Motor neuron (in vitro differentiated cells): ENCODE measurements at regions not wholly inside any gene's neighbourhood (a gene's known extent, or its start where the extent isn't known, plus 50 kb on each side); places are given as distances from the start of the nearest gene placed in this dataset.
"Not testable (repeated sequence)": the region's sequence is repeated elsewhere in the genome, so short reads cannot be mapped to it uniquely, and the experiment has no call there.

Experiments
- ATAC-seq, 8 experiments: fragments of 200-7000 bp; cut with Tn5 transposase; replicated peaks in 6 of 8; 2 replicates each; pipeline ENCODE4 v1.8.0; 2021; ENCODE audit warnings: mild to moderate bottlenecking in 8 of 8, moderate library complexity in 8 of 8
- H3K27ac ChIP-seq, 2 donors: fragments of 250-450 bp; sonication (Bioruptor Pico); 2 replicates each; pipeline ENCODE4 v1.9.0; 2021; ENCODE audit warnings: antibody characterized with exemption in 2 of 2, mild to moderate bottlenecking in 2 of 2, moderate library complexity in 1 of 2
- H3K4me1 ChIP-seq, 2 donors: fragments of 250-450 bp; sonication (Bioruptor Pico); replicated peaks in 1 of 2; 2 replicates each; pipeline ENCODE4 v1.6.1; 2021; ENCODE audit warnings: antibody characterized with exemption in 2 of 2, mild to moderate bottlenecking in 2 of 2, moderate library complexity in 1 of 2
- H3K4me3 ChIP-seq, 5 donors: fragments of 250-450 bp; sonication (Bioruptor Pico); 2 replicates each; pipeline ENCODE4 v1.9.0; 2021; ENCODE audit warnings: antibody characterized with exemption in 5 of 5, mild to moderate bottlenecking in 5 of 5, moderate library complexity in 4 of 5
- whole genome bisulfite sequencing, 10 experiments: fragments of 450-650 bp; shearing (Covaris generic); methylation state at CpG; one replicate each; pipeline ENCODE4 v1.0.0; 2022; 5-methylcytosine and 5-hydroxymethylcytosine counted together
- in situ Hi-C, 9 experiments: fragments of 400-800 bp; cut with MboI; loops; one replicate each; pipeline ENCODE4 v1.15.0; 2021; ENCODE audit warnings: low sequenced_read_pairs in 9 of 9, low pct_unique_long_range_greater_than_20kb in 2 of 9; ENCODE audit not compliant: unreplicated experiment in 9 of 9

DNA sequence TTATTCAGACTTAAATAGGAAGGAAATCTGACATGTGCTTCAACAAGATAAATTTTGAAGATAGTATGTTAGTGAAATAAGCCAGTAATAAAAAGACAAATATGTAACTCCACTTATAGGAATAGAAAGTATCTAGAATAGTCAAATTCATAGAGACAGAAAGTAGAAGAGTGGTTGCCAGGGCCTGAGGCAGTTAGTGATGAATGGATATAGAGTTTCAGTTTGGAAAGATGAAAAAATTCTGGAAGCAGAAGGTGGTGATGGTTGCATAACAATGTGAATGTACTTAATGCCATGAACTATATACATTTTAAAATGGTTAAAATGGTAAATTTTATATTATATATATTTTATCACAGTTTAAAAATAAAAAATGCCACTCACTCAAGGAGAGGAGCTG, 54.3 kb downstream of the HAND2 start:
- Histone ChIP-seq H3K4me1 (no peaks in the 10 kb centered on the region), H3K27ac (no peak overlapping the region), H3K4me3 (no peak overlapping the region)
- in situ Hi-C loops: no loop called here
- peak in 1 of 8 experiments; percentile 29 for ATAC-seq

DNA sequence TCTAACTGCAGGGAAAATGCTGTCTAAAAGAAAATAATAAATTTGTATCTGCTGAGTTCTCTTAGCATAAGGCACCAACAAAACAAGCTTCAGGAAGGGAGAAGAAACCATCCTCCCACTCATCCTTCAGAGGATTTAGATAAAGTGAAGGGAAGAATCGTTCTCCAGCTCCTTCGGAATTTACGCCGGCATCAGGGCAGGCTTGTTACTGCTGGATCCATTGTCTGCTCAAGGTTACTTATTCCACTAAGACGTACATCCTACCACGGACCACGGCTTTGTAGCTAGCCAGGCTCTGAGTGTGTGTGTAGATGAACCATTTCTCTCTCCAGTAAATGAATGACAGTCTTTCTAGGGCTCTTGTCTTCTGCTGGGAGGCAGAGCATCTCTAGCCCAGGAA, 60.4 kb downstream of the HAND2 start:
- WGBS, 10 experiments: 75 to 100% (median 90%) methylated on average over 1 to 7 of the region's 7 CpGs; no CpG with 5 or more reads in 1 of the 10 experiments
- in situ Hi-C loops: no loop called here
- no peak overlapping the region for H3K27ac ChIP-seq
- ATAC-seq: no peak
- no peak overlapping the region for H3K4me3 ChIP-seq
- no peaks in the 10 kb centered on the region for H3K4me1 ChIP-seq

DNA sequence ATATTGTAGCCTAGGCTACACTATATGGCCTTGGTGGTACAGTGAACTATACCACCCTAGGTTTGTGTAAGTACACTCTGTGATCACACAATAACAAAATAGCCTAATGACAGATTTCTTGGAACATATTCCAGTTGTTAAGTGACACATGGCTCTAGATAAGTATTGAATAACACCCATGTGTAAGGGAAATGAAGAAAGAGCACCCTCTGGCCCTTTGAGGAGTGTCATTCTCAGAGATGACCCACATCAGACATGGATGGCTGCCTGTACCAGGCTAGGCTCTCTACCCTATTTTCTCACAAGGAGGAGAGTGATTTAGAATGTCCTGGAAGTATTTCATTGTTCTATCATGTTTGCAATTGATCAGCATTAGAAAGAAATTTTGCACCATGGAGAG, 61.7 kb downstream of the HAND2 start:
- in situ Hi-C loops: no loop called here
- Histone ChIP-seq H3K4me1 (no peaks in the 10 kb centered on the region), H3K27ac (no peak overlapping the region), H3K4me3 (no peak overlapping the region)
- no peak for ATAC-seq

- H3K27ac ChIP-seq: no peak overlapping the region
- H3K4me1 ChIP-seq: no peaks in the 10 kb centered on the region
- 15 to 100% (median 47%) methylated on average over 1 to 2 of the region's 2 CpGs; no CpG with 5 or more reads in 1 of the 10 experiments for WGBS, 10 experiments
- in situ Hi-C loops: no loop called here
- no peak for ATAC-seq
- H3K4me3 ChIP-seq: no peak overlapping the region
These were observed 63.9 kb downstream of the HAND2 start for GRCh38 chr4:173466101-173466500.

GRCh38 chr4:173464481-173464880, 65.5 kb downstream of the HAND2 start:
- ATAC-seq: no peak
- 75 to 100% (median 100%) methylated on average over 1 to 2 of the region's 2 CpGs; no CpG with 5 or more reads in 3 of the 10 experiments for WGBS, 10 experiments
- Histone ChIP-seq H3K4me1 (no peaks in the 10 kb centered on the region), H3K27ac (no peak overlapping the region), H3K4me3 (no peak overlapping the region)
- in situ Hi-C loops: no loop called here

DNA sequence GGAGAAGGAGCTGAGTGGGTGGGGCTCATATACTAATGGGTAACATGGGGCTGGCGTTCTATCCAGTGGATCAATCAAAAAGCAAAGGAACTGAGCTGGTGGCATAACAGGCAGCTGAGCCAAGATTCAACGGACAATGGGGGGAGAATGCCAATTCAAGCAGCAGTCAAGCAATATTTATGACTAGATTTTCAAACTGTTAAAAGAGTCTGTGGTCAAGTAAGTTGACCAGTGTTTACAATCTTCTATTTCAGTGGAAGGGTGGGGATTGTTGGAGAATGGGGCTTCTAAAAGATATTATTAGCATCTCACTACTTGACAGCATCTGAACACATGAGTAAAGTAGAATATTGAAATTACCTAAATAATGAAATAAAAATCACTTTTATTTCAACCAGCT, 64.9 kb upstream of the SCRG1 start:
- 17 to 100% (median 85%) methylated on average over 1 to 2 of the region's 2 CpGs; no CpG with 5 or more reads in 2 of the 10 experiments for WGBS, 10 experiments
- in situ Hi-C loops: no loop called here
- no peak overlapping the region for H3K4me3 ChIP-seq
- H3K27ac ChIP-seq: no peak overlapping the region
- no peaks in the 10 kb centered on the region for H3K4me1 ChIP-seq
- no peak for ATAC-seq

DNA sequence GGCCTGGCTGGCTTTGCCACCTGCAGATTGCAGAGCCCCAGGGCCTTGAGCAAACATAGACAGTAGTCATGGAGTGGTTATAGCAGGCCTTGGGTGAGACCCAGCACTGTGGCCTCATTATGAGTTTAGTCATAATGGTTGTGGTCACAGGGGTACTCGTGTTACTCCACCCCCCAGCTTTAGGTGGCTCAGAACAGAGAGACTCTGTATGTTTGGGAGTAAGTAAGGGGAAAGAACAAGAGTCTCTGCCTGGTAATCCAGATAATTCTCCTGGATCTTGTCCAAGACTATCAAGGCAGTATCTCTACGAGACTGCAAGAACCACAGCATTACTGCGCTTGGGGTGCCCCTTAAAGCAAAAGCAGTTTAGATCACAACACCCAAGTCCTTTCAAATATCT, 62.3 kb upstream of the SCRG1 start:
- Histone ChIP-seq H3K27ac (no peak overlapping the region), H3K4me1 (no peaks in the 10 kb centered on the region), H3K4me3 (no peak overlapping the region)
- in situ Hi-C loops: no loop called here
- no peak for ATAC-seq
- 53 to 100% (median 85%) methylated on average over 1 to 3 of the region's 3 CpGs; no CpG with 5 or more reads in 2 of the 10 experiments for WGBS, 10 experiments

DNA sequence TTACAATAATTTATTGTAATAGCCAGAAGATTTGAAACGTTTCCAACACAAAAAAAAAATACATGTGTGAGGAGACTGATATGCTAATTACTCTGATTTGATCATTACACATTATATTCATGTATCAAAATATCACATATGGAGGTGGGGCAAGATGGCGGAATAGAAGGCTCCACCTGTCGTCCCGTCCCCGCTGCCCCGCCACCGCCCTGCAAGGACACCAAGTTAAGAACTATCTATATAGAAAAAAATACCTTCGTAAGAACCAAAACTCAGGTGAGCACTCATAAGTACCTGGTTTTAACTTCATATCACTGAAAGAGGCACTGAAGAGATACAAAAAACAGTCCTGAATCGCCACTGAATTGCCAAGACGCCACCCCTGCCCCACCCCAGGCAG, 60.9 kb upstream of the SCRG1 start:
- Histone ChIP-seq H3K27ac (no peak overlapping the region), H3K4me3 (no peak overlapping the region), H3K4me1 (no peaks in the 10 kb centered on the region)
- 17 to 93% (median 84%) methylated on average over 1 to 8 of the region's 10 CpGs; no CpG with 5 or more reads in 1 of the 10 experiments for WGBS, 10 experiments
- in situ Hi-C loops: no loop called here
- ATAC-seq: no peak

DNA sequence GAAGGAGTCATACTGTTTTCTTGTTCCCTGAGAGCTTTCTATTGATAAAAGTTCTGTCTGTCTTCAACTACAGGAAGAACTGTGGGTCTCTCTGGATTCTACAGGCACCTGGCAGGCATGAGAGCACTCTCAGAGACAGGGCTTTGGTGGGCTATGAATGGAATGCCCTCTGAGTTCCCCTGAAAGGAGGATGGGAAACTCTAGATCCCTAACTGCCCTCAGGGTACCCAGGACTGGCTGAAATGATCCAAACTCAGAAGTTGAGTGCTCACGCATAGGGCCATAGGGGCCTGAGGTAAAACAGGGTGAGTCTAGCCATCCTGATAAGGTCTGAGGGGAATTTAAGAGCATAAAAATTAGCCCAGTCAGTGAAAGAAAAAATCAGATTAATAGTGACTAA, 59.0 kb upstream of the SCRG1 start:
- no peak overlapping the region for H3K27ac ChIP-seq
- no peaks in the 10 kb centered on the region for H3K4me1 ChIP-seq
- in situ Hi-C loops: no loop called here
- WGBS, 10 experiments: 100% methylated on average over 1 of the region's 1 CpG; no CpG with 5 or more reads in 7 of the 10 experiments
- no peak overlapping the region for H3K4me3 ChIP-seq
- no peak for ATAC-seq

GRCh38 chr4:173451435-173451834, 52.5 kb upstream of the SCRG1 start:
- in situ Hi-C loops, ATAC-seq, H3K27ac ChIP-seq, H3K4me3 ChIP-seq: not testable (repeated sequence)
- peaks cover 6 to 11% of the 10 kb centered on the region in 2 donors for H3K4me1 ChIP-seq
- WGBS, 10 experiments: 78 to 100% (median 94%) methylated on average over 1 to 3 of the region's 3 CpGs

- H3K4me1 ChIP-seq: peaks cover 6 to 11% of the 10 kb centered on the region in 2 donors
- H3K4me3 ChIP-seq: no peak overlapping the region
- in situ Hi-C loops: no loop called here
- no peak overlapping the region for H3K27ac ChIP-seq
- ATAC-seq: peak in 2 of 8 experiments; percentile 36 to 39
- 64 to 100% (median 79%) methylated on average over 1 to 2 of the region's 2 CpGs; no CpG with 5 or more reads in 4 of the 10 experiments for WGBS, 10 experiments
These were observed 51.4 kb upstream of the SCRG1 start for GRCh38 chr4:173450281-173450680.

GRCh38 chr4:173449380-173449717, 50.4 kb upstream of the SCRG1 start:
- WGBS, 10 experiments: 17 to 83% (median 52%) methylated on average over 1 to 3 of the region's 3 CpGs; no CpG with 5 or more reads in 2 of the 10 experiments
- Histone ChIP-seq H3K4me3 (no peak overlapping the region), H3K4me1 (peaks cover 6 to 11% of the 10 kb centered on the region in 2 donors), H3K27ac (no peak overlapping the region)
- in situ Hi-C loops: no loop called here
- ATAC-seq: no peak

- in situ Hi-C loops: no loop called here
- Histone ChIP-seq H3K4me1 (peaks cover 6 to 11% of the 10 kb centered on the region in 2 donors), H3K27ac (no peak overlapping the region), H3K4me3 (no peak overlapping the region)
- peak; percentile 76 to 95 (median 90) for ATAC-seq
- 0 to 88% (median 16%) methylated on average over 1 to 4 of the region's 4 CpGs; no CpG with 5 or more reads in 2 of the 10 experiments for WGBS, 10 experiments
These were observed 49.9 kb upstream of the SCRG1 start for GRCh38 chr4:173448608-173449379.
